ENCODE measurements at regions not wholly inside any gene's neighbourhood (a gene's known extent, or its start where the extent isn't known, plus 50 kb on each side); places are given as distances from the start of the nearest gene placed in this dataset.

DNA sequence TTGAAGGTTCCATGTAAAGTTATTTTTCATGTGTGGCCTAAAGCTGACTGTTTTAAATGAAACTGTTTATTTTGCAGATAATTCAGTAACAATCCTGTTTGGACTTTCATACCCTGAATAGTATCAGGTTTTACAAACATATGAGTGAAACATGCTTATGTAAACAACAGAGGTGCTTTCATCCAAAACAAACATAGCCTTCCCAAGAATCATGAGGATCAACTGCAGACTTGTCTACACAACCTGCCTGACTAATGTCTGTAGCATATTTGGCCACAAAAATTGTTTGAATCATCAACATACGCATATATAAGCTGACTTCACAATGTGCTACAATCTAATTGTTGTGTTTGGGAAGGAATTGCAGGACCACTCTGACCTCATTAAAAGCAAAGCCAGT, 190.4 kb downstream of the DIPK2A start:
- Histone ChIP-seq H3K27ac (no peak overlapping the region), H3K4me3 (no peak overlapping the region)

GRCh38 chr3:144164352-144164751, 192.7 kb downstream of the DIPK2A start:
- Histone ChIP-seq H3K27ac (no peak overlapping the region), H3K4me3 (no peak overlapping the region), H3K9me3 (peaks cover 0 to 3% of the 10 kb centered on the region in 2 donors), H3K27me3 (no peaks in the 10 kb centered on the region), H3K36me3 (no peaks in the 10 kb centered on the region), H3K4me1 (no peaks in the 10 kb centered on the region)
- TF ChIP-seq POLR2AphosphoS5 (IDR thresholded peaks at IDR 0.05) (no peak), CTCF (IDR thresholded peaks at IDR 0.05) (no peak), POLR2A (IDR thresholded peaks at IDR 0.05) (no peak)
- intact Hi-C loops (cut with DNase I; ENCODE audit: low total_unique reads) = no loop called here
- no peak for DNase-seq (ENCODE audit: low spot score in 2 of 2)

More for the DNA sequence above, 190.4 kb downstream of the DIPK2A start:
- Histone ChIP-seq H3K36me3 (no peaks in the 10 kb centered on the region), H3K9me3 (peaks cover 0 to 3% of the 10 kb centered on the region in 2 donors), H3K27me3 (no peaks in the 10 kb centered on the region), H3K4me1 (no peaks in the 10 kb centered on the region)
- intact Hi-C loops (cut with DNase I; ENCODE audit: low total_unique reads) = no loop called here
- no peak for DNase-seq (ENCODE audit: low spot score in 2 of 2)
- TF ChIP-seq POLR2A (IDR thresholded peaks at IDR 0.05) (no peak), CTCF (IDR thresholded peaks at IDR 0.05) (no peak), POLR2AphosphoS5 (IDR thresholded peaks at IDR 0.05) (no peak)

DNA sequence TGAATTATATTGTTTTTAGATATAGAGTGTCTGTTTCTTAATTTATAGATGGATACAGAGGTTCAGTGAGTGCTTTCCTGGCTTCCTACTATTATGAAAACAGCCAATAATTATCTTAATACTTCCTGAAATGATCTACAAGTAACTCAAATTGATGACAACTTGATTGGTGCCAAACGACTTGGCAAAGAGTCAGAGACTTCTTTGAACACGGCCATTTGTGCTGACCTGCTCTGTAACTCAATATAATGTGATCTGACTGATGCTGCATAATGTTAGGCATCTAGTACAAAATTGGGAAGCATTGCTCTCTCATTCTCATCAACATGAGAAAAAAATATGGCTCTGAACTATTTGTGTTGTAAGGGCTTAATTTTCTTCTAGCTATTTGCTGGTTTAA, 193.9 kb downstream of the DIPK2A start:
- H3K27ac ChIP-seq = no peak overlapping the region
- H3K9me3 ChIP-seq = no peaks in the 10 kb centered on the region
- no peak overlapping the region for H3K4me3 ChIP-seq
- DNase-seq (ENCODE audit: low spot score in 2 of 2) = no peak
- intact Hi-C loops (cut with DNase I; ENCODE audit: low total_unique reads) = no loop called here
- no peak for TF ChIP-seq CTCF (IDR thresholded peaks at IDR 0.05)
- no peak for TF ChIP-seq POLR2AphosphoS5 (IDR thresholded peaks at IDR 0.05)
- no peak for TF ChIP-seq POLR2A (IDR thresholded peaks at IDR 0.05)
- H3K27me3 ChIP-seq = no peaks in the 10 kb centered on the region
- H3K4me1 ChIP-seq = no peaks in the 10 kb centered on the region
- no peaks in the 10 kb centered on the region for H3K36me3 ChIP-seq

GRCh38 chr3:144167634-144168033, 196.0 kb downstream of the DIPK2A start:
- Histone ChIP-seq H3K4me3 (no peak overlapping the region), H3K4me1 (no peaks in the 10 kb centered on the region), H3K36me3 (no peaks in the 10 kb centered on the region), H3K27me3 (no peaks in the 10 kb centered on the region), H3K9me3 (no peaks in the 10 kb centered on the region), H3K27ac (no peak overlapping the region)
- DNase-seq (ENCODE audit: low spot score in 2 of 2) = no peak
- TF ChIP-seq POLR2AphosphoS5 (IDR thresholded peaks at IDR 0.05) = no peak
- TF ChIP-seq CTCF (IDR thresholded peaks at IDR 0.05) = no peak
- TF ChIP-seq POLR2A (IDR thresholded peaks at IDR 0.05) = no peak
- intact Hi-C loops (cut with DNase I; ENCODE audit: low total_unique reads) = no loop called here

- DNase-seq (ENCODE audit: low spot score in 2 of 2) = no peak
- no peak for TF ChIP-seq POLR2AphosphoS5 (IDR thresholded peaks at IDR 0.05)
- TF ChIP-seq CTCF (IDR thresholded peaks at IDR 0.05) = no peak
- TF ChIP-seq POLR2A (IDR thresholded peaks at IDR 0.05) = no peak
- Histone ChIP-seq H3K27me3 (no peaks in the 10 kb centered on the region), H3K4me3 (no peak overlapping the region), H3K27ac (no peak overlapping the region), H3K36me3 (no peaks in the 10 kb centered on the region), H3K4me1 (no peaks in the 10 kb centered on the region), H3K9me3 (no peaks in the 10 kb centered on the region)
- intact Hi-C loops (cut with DNase I; ENCODE audit: low total_unique reads) = no loop called here
Measured at GRCh38 chr3:144173491-144173890, 201.9 kb downstream of the DIPK2A start.

Data from breast epithelium (tissue), 4 donors.